ENCODE measurements at regions not wholly inside any gene's neighbourhood (a gene's known extent, or its start where the extent isn't known, plus 50 kb on each side); places are given as distances from the start of the nearest gene placed in this dataset.

DNA sequence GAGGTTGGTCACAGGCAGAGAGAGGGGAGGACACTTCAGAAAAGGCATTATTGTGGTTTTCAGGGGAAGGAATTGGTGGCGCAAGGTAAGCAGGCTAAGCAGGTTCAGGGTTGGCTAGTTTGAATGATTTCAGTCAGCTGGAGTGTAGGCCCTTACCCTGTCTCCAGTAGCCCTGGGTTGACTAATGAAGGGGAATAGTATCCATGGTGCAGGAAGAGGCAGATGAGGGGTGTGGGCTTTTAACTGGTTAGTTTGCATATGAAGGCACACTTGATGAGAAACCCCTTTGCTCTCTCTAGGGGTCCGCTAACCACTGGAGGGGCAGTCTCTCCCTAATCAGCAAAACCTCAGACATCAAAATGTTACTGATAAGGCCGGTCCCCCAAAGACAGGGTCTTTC lies 249.7 kb downstream of the AASDHPPT start:
- H3K4me3 ChIP-seq (ENCODE audit: low read depth, low read length) = no peak overlapping the region
- TF ChIP-seq MAX (IDR thresholded peaks at IDR 0.05; ENCODE audit: low read depth, low read length) = no peak
- DNase-seq (ENCODE audit: low read depth) = no peak

- TF ChIP-seq POLR2A (IDR thresholded peaks at IDR 0.05; ENCODE audit: extremely low read depth, insufficient read length) = no peak
- TF ChIP-seq MYC (IDR thresholded peaks at IDR 0.05; ENCODE audit: low read depth, low read length) = no peak
- TF ChIP-seq MAX (IDR thresholded peaks at IDR 0.05; ENCODE audit: low read depth, low read length) = no peak
- no peak for TF ChIP-seq CTCF (IDR thresholded peaks at IDR 0.05; ENCODE audit: low read depth, low read length)
- DNase-seq (ENCODE audit: low read depth) = no peak
- no peak overlapping the region for H3K4me3 ChIP-seq (ENCODE audit: low read depth, low read length)
These were observed 250.2 kb downstream of the AASDHPPT start for GRCh38 chr11:106327637-106328036.

DNA sequence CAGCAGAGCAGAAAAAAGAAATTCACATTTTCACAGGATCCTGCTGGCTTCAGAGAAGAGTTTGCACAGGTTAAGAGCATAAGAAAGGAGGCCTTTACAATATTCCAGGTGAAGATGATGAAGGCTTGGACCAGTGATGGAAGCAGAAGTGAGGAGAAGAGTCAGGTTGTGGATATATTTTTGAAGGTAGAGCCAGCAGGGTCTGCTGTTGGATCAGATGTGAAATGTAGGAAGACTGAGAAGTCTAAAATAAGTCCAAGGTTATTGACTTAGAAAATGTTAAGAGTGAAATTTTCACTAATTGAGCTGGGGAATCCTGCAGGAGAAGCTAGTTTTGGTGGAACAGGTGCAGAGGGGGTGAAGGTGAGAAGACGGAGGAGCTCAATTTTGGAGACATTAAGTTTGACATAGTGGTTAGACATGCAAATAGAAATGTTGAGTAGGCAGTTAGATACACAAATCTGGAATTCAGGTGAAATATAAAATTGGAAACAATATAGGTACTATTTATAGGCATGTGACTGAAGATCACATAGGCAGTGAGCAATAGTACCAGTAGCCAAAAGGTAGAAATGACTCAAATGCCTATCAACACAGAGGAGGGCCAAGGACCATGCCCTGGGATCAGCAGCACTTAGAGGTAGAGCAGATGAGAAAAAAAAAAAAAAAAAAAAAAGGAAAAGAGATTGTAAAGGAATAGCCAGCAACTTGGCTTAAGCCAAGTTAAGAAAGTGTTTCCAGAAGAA lies 252.0 kb downstream of the AASDHPPT start:
- TF ChIP-seq POLR2A (IDR thresholded peaks at IDR 0.05; ENCODE audit: extremely low read depth, insufficient read length) = no peak
- no peak for TF ChIP-seq MAX (IDR thresholded peaks at IDR 0.05; ENCODE audit: low read depth, low read length)
- no peak for TF ChIP-seq CTCF (IDR thresholded peaks at IDR 0.05; ENCODE audit: low read depth, low read length)
- TF ChIP-seq MYC (IDR thresholded peaks at IDR 0.05; ENCODE audit: low read depth, low read length) = no peak
- no peak for DNase-seq (ENCODE audit: low read depth)
- H3K4me3 ChIP-seq (ENCODE audit: low read depth, low read length) = no peak overlapping the region

DNA sequence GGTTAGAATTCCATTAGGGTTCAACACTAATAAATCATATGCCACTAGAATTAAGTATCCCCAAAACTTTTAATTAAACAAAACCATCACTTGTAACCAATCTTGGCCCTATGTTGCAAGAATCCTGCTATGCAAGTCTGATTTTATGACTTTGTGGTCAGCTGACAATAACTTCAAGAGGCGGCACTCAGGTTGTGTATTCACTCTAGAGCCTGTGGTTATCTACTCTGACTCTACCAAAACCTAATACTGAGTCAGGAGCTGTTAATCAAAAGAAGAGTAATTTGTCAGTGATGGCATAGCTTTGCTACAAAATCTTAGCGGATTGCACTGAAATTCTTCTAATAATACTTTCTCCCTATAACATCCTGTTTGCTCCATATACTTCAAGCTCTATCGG lies 253.7 kb downstream of the AASDHPPT start:
- DNase-seq (ENCODE audit: low read depth) = no peak
- no peak overlapping the region for H3K4me3 ChIP-seq (ENCODE audit: low read depth, low read length)
- TF ChIP-seq MYC (IDR thresholded peaks at IDR 0.05; ENCODE audit: low read depth, low read length) (no peak), MAX (IDR thresholded peaks at IDR 0.05; ENCODE audit: low read depth, low read length) (no peak), POLR2A (IDR thresholded peaks at IDR 0.05; ENCODE audit: extremely low read depth, insufficient read length) (no peak), CTCF (IDR thresholded peaks at IDR 0.05; ENCODE audit: low read depth, low read length) (no peak)

DNA sequence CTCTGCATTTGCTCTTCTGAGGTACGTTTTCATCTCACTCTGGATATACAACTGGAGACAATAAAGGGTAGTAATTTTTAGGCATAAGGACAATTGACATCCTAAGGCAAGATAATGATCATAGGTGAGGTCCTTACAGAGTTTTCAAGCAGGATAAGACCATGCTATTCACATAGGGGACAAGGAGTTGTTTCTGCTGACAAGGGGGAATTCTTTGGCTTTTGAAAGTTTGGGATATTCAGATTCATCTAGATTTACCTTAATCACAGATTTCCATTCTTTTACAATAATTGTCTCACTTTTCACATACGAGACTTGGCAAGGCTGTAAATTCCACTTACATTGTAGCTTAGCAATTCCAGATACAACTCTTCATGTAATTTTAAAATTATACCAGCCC lies 256.2 kb downstream of the AASDHPPT start:
- DNase-seq (ENCODE audit: low read depth) = no peak
- H3K4me3 ChIP-seq (ENCODE audit: low read depth, low read length) = no peak overlapping the region
- TF ChIP-seq POLR2A (IDR thresholded peaks at IDR 0.05; ENCODE audit: extremely low read depth, insufficient read length) = no peak

- no peak for DNase-seq (ENCODE audit: low read depth)
- no peak for TF ChIP-seq MYC (IDR thresholded peaks at IDR 0.05; ENCODE audit: low read depth, low read length)
- TF ChIP-seq CTCF (IDR thresholded peaks at IDR 0.05; ENCODE audit: low read depth, low read length) = no peak
- TF ChIP-seq MAX (IDR thresholded peaks at IDR 0.05; ENCODE audit: low read depth, low read length) = no peak
- no peak for TF ChIP-seq POLR2A (IDR thresholded peaks at IDR 0.05; ENCODE audit: extremely low read depth, insufficient read length)
- no peak overlapping the region for H3K4me3 ChIP-seq (ENCODE audit: low read depth, low read length)
These were observed 266.9 kb downstream of the AASDHPPT start for GRCh38 chr11:106344394-106344793.

GRCh38 chr11:106344966-106345365 lies 267.5 kb downstream of the AASDHPPT start:
- no peak for DNase-seq (ENCODE audit: low read depth)
- H3K4me3 ChIP-seq (ENCODE audit: low read depth, low read length) = no peak overlapping the region
- no peak for TF ChIP-seq POLR2A (IDR thresholded peaks at IDR 0.05; ENCODE audit: extremely low read depth, insufficient read length)
